Loucy (cell line): ENCODE measurements at regions not wholly inside any gene's neighbourhood (a gene's known extent, or its start where the extent isn't known, plus 50 kb on each side); places are given as distances from the start of the nearest gene placed in this dataset.

Source experiments
- H2AFZ ChIP-seq: fragments of 200-600 bp; sonication (generic); 2 replicates; pipeline ENCODE4 v1.6.0; 2016; ENCODE audit warnings: antibody characterized with exemption, mild to moderate bottlenecking, low read length, moderate library complexity
- H3F3A ChIP-seq: fragments of 200-600 bp; 2 replicates; pipeline ENCODE4 v1.6.0; 2016; ENCODE audit warnings: antibody characterized with exemption, low read depth, mild to moderate bottlenecking
- H3K27me3 ChIP-seq: fragments of 200-600 bp; sonication (generic); 2 replicates; pipeline ENCODE4 v1.6.1; 2014; ENCODE audit warnings: low read length, mild to moderate bottlenecking; ENCODE audit not compliant: insufficient read depth, poor library complexity, severe bottlenecking
- H3K36me3 ChIP-seq: fragments of 200-600 bp; sonication (generic); 2 replicates; pipeline ENCODE4 v1.6.1; 2016; ENCODE audit warnings: low read length; ENCODE audit not compliant: insufficient read depth
- H3K4me1 ChIP-seq: fragments of 200-600 bp; sonication (generic); 2 replicates; pipeline ENCODE4 v1.5.1; 2014; ENCODE audit warnings: low read length, mild to moderate bottlenecking; ENCODE audit not compliant: insufficient read depth, poor library complexity, severe bottlenecking
- H3K4me2 ChIP-seq: fragments of 200-600 bp; sonication (generic); 2 replicates; pipeline ENCODE4 v1.6.0; 2014; ENCODE audit warnings: antibody characterized with exemption, low read length, low read depth, mild to moderate bottlenecking; ENCODE audit not compliant: poor library complexity, severe bottlenecking
- H3K4me3 ChIP-seq: fragments of 200-600 bp; sonication (generic); 2 replicates; pipeline ENCODE4 v1.5.1; 2014; ENCODE audit warnings: low read length, mild to moderate bottlenecking, mixed read lengths; ENCODE audit not compliant: poor library complexity, severe bottlenecking
- H3K79me2 ChIP-seq: fragments of 200-600 bp; sonication (generic); 2 replicates; pipeline ENCODE4 v1.6.1; 2014; ENCODE audit warnings: low read length; ENCODE audit not compliant: insufficient read depth
- H3K9ac ChIP-seq: fragments of 200-600 bp; sonication (generic); 2 replicates; pipeline ENCODE4 v1.6.0; 2014; ENCODE audit warnings: mild to moderate bottlenecking, low read depth, low read length, moderate library complexity; ENCODE audit not compliant: poor library complexity, severe bottlenecking
- H3K9me2 ChIP-seq: fragments of 200-600 bp; sonication (generic); replicated peaks from 2 replicates; pipeline ENCODE4 v1.6.1; 2016; ENCODE audit warnings: low read depth, low read length, mixed read lengths
- H3K9me3 ChIP-seq: fragments of 200-600 bp; sonication (generic); 2 replicates; pipeline ENCODE4 v1.6.1; 2014; ENCODE audit warnings: mild to moderate bottlenecking, antibody characterized with exemption, low read length, low read depth; ENCODE audit not compliant: insufficient read depth
- H4K20me1 ChIP-seq: fragments of 200-600 bp; sonication (generic); 2 replicates; pipeline ENCODE4 v1.6.0; 2014; ENCODE audit warnings: antibody characterized with exemption, low read length, mild to moderate bottlenecking; ENCODE audit not compliant: insufficient read depth, poor library complexity, severe bottlenecking
- CTCF ChIP-seq: fragments of 200-600 bp; sonication (generic); conservative IDR thresholded peaks from 2 replicates; pipeline ENCODE4 v1.5.1; 2014; ENCODE audit warnings: mild to moderate bottlenecking, antibody characterized with exemption, low read length
- EZH2phosphoT487 ChIP-seq: fragments of 200-600 bp; IDR thresholded peaks from 2 replicates; pipeline ENCODE4 v1.6.1; 2018; ENCODE audit warnings: antibody characterized with exemption, mild to moderate bottlenecking, moderate library complexity, borderline replicate concordance

GRCh38 chr2:107264184-107264583 lies 378.2 kb upstream of the ST6GAL2 start:
- Histone ChIP-seq H3K4me1 (no peaks in the 10 kb centered on the region), H2AFZ (no peak overlapping the region), H3K4me3 (no peak overlapping the region), H3K4me2 (no peak overlapping the region), H3K79me2 (no peaks in the 10 kb centered on the region), H3K9me3 (no peaks in the 10 kb centered on the region), H3F3A (no peaks in the 10 kb centered on the region), H3K9me2 (no peaks in the 10 kb centered on the region), H3K9ac (no peak overlapping the region), H4K20me1 (no peaks in the 10 kb centered on the region), H3K27me3 (no peaks in the 10 kb centered on the region), H3K36me3 (no peaks in the 10 kb centered on the region)
- TF ChIP-seq CTCF (no peak), EZH2phosphoT487 (no peak)

- Histone ChIP-seq H2AFZ (no peak overlapping the region), H3F3A (no peaks in the 10 kb centered on the region), H3K9me2 (no peaks in the 10 kb centered on the region), H3K4me1 (no peaks in the 10 kb centered on the region), H3K9ac (no peak overlapping the region), H3K79me2 (no peaks in the 10 kb centered on the region), H3K9me3 (no peaks in the 10 kb centered on the region), H3K4me2 (no peak overlapping the region), H3K36me3 (no peaks in the 10 kb centered on the region), H3K27me3 (no peaks in the 10 kb centered on the region), H4K20me1 (no peaks in the 10 kb centered on the region), H3K4me3 (no peak overlapping the region)
- TF ChIP-seq EZH2phosphoT487: no peak
- no peak for TF ChIP-seq CTCF
These were observed 380.6 kb upstream of the ST6GAL2 start for GRCh38 chr2:107266555-107266954.

GRCh38 chr2:107267086-107267485 lies 381.1 kb upstream of the ST6GAL2 start:
- no peaks in the 10 kb centered on the region for H3K36me3 ChIP-seq
- no peak overlapping the region for H3K4me3 ChIP-seq
- H3K9ac ChIP-seq: no peak overlapping the region
- H2AFZ ChIP-seq: no peak overlapping the region
- no peaks in the 10 kb centered on the region for H3F3A ChIP-seq
- H4K20me1 ChIP-seq: no peaks in the 10 kb centered on the region
- no peaks in the 10 kb centered on the region for H3K27me3 ChIP-seq
- TF ChIP-seq EZH2phosphoT487: no peak
- TF ChIP-seq CTCF: no peak
- H3K4me1 ChIP-seq: no peaks in the 10 kb centered on the region
- H3K9me3 ChIP-seq: no peaks in the 10 kb centered on the region
- H3K4me2 ChIP-seq: no peak overlapping the region
- H3K79me2 ChIP-seq: no peaks in the 10 kb centered on the region
- no peaks in the 10 kb centered on the region for H3K9me2 ChIP-seq
